GM12892 (cell line): ENCODE measurements at regions not wholly inside any gene's neighbourhood (a gene's known extent, or its start where the extent isn't known, plus 50 kb on each side); places are given as distances from the start of the nearest gene placed in this dataset.

ENCODE experiments used
- POLR2A ChIP-seq: IDR thresholded peaks from 2 replicates; pipeline ENCODE4 v1.6.1; 2011; ENCODE audit warnings: low read depth, low read length, control low read depth
- POLR2AphosphoS5 ChIP-seq: IDR thresholded peaks from 2 replicates; pipeline ENCODE4 v1.6.1; 2011; ENCODE audit warnings: low read depth, low read length, control low read depth

DNA sequence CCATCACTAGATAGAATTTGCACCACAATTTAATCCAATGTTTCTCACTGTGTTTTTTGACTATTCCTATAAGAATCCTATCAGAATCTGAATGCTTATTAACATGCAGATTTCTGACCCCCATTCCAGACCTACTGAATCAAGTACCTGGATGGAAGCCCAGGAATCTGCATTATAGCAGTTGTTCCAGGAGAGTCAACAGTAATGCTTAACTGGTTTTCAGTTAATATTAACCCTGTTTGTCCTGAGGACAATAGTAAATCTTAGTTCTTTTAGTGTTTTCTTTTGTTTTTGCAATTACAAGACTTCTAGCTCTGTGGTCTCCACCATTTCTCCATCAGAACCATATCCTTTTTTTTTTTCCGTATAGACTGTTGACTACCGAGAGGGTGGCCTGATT, 168.2 kb downstream of the SREK1 start:
- no peak for TF ChIP-seq POLR2A
- TF ChIP-seq POLR2AphosphoS5, result no peak
